Natural killer cell treated with Interleukin-12 subunit alpha and Interleukin-12 subunit beta and Interleukin-15 and Interleukin-18, amount 100 ng/mL, for 72 hours (primary cell): ENCODE measurements at regions not wholly inside any gene's neighbourhood (a gene's known extent, or its start where the extent isn't known, plus 50 kb on each side); places are given as distances from the start of the nearest gene placed in this dataset.

Experiments
- ATAC-seq, 2 donors: fragments of 150-1000 bp; cut with Tn5 transposase in 1 of 2; sonication (Bioruptor Pico), chemical (Tn5 transposase) in 1 of 2; 2 replicates each; pipeline ENCODE4 v1.10.0; 2021
- DNase-seq: peaks from one replicate; pipeline ENCODE4 v3.0.0; 2022; ENCODE audit warnings: low spot score
- H3K27ac Mint-ChIP-seq, 2 donors: 1 replicate in 1 of 2; 2 replicates in 1 of 2; pipeline ENCODE4 v1.8.0; 2022; ENCODE audit warnings: mixed read lengths in 2 of 2, mild to moderate bottlenecking in 1 of 2, moderate library complexity in 1 of 2
- H3K27me3 Mint-ChIP-seq, 2 donors: 1 replicate in 1 of 2; 2 replicates in 1 of 2; pipeline ENCODE4 v1.8.0; 2022; ENCODE audit warnings: mixed read lengths in 2 of 2
- H3K36me3 Mint-ChIP-seq: one replicate; pipeline ENCODE4 v1.8.0; 2022; ENCODE audit warnings: mixed read lengths
- H3K4me1 Mint-ChIP-seq, 2 donors: 1 replicate in 1 of 2; 2 replicates in 1 of 2; pipeline ENCODE4 v1.8.0; 2022; ENCODE audit warnings: low read depth in 2 of 2, mixed read lengths in 2 of 2, mild to moderate bottlenecking in 1 of 2
- H3K4me3 Mint-ChIP-seq: one replicate; pipeline ENCODE4 v1.8.0; 2022; ENCODE audit warnings: mixed read lengths
- H3K9me3 Mint-ChIP-seq: 2 replicates; pipeline ENCODE4 v1.8.0; 2022; ENCODE audit warnings: mixed read lengths

DNA sequence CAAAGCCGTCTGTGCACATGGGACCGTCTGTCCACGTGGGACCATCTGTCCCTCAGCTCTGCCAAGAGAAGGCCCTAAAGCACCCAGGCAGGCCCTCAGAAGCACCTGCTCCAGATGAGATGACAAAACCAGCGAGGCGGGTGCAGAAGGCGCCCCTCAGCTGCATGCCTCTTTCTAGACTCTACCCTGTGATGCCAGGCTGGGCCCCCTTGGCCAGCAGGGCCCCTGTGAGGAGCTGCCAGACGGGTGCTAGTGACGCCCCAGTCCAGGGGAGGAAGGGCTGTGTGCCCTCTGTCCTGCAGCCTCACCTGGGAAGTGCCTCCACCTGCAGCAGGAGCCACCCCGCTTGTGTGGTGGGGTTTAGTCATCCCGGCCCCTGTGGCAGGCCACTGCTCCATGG is 309.2 kb upstream of the SHH start:
- H3K27me3 Mint-ChIP-seq = peaks cover 0 to 3% of the 10 kb centered on the region in 2 donors
- DNase-seq = no peak
- H3K4me1 Mint-ChIP-seq = no peaks in the 10 kb centered on the region
- no peak overlapping the region for H3K4me3 Mint-ChIP-seq
- peak in 1 of 2 donors; percentile 30 for ATAC-seq
- H3K27ac Mint-ChIP-seq = no peak overlapping the region
- H3K36me3 Mint-ChIP-seq = no peaks in the 10 kb centered on the region
- H3K9me3 Mint-ChIP-seq = no peaks in the 10 kb centered on the region

DNA sequence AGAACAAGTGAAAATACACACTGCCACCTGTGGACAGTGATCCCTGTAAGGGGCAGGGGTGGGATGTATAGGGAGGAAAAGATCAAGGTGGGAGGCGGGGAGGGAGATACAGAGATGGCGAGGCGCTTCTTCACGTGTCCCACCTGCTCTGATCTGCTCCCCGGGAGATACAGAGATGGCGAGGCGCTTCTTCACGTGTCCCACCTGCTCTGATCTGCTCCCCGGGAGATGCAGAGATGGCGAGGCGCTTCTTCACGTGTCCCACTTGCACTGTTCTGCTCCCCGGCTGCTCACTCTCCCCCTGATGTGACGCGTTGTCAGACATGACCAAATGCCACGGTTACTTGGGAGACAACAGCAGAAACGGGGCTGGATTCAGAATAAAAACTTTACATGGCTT is 308.3 kb upstream of the SHH start:
- ATAC-seq (no peak), DNase-seq (no peak)
- peaks cover 0 to 3% of the 10 kb centered on the region in 2 donors for H3K27me3 Mint-ChIP-seq
- H3K4me1 Mint-ChIP-seq = no peaks in the 10 kb centered on the region
- no peak overlapping the region for H3K27ac Mint-ChIP-seq
- no peaks in the 10 kb centered on the region for H3K36me3 Mint-ChIP-seq
- no peak overlapping the region for H3K4me3 Mint-ChIP-seq
- H3K9me3 Mint-ChIP-seq = no peaks in the 10 kb centered on the region

DNA sequence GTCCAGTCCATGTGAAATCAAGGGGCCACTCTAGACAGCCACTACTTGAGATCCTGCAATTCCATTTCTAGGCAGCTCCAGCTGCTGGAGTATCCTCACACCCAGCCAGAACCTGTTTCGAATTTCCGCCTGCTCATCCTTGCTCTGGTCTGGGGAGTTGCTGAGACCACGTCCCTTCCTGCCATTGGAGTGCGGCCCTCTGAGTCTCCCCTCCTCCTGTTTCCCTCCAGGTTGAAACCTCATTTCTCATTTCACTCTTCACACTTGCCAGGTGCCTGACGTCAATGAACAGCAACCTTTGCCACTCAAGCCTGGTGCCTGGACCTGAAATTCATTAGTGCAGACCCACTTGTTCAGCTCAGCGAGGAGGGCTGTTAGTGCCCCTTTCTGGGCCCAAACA is 307.5 kb upstream of the SHH start:
- Mint-ChIP-seq H3K4me1 (no peaks in the 10 kb centered on the region), H3K27me3 (peaks cover 0 to 3% of the 10 kb centered on the region in 2 donors), H3K4me3 (no peak overlapping the region), H3K36me3 (no peaks in the 10 kb centered on the region), H3K9me3 (no peaks in the 10 kb centered on the region), H3K27ac (no peak overlapping the region)
- ATAC-seq (no peak), DNase-seq (no peak)

DNA sequence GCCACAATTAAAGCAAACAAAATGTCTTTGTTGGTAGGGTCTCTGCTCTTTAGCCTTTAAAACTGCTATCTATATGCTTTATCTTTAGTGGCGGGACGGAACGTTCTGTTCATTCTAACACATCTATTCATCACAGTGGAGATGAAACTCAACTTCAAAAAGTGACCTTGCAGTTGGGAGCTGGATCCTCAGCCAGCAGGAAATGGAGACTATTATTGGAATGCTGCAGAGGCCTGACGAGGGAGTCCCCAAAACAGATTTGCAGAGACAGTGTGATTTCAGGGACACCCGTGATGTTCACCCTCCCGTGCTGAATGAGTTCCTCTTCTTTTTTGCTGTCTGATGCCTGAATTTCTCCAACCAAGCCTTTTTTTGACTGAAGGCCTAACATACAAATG is 306.0 kb upstream of the SHH start:
- Mint-ChIP-seq H3K4me1 (no peaks in the 10 kb centered on the region), H3K4me3 (no peak overlapping the region), H3K9me3 (no peaks in the 10 kb centered on the region), H3K27ac (no peak overlapping the region), H3K27me3 (peaks cover under 1 to 3% of the 10 kb centered on the region in 2 donors), H3K36me3 (no peaks in the 10 kb centered on the region)
- no peak for DNase-seq
- no peak for ATAC-seq

DNA sequence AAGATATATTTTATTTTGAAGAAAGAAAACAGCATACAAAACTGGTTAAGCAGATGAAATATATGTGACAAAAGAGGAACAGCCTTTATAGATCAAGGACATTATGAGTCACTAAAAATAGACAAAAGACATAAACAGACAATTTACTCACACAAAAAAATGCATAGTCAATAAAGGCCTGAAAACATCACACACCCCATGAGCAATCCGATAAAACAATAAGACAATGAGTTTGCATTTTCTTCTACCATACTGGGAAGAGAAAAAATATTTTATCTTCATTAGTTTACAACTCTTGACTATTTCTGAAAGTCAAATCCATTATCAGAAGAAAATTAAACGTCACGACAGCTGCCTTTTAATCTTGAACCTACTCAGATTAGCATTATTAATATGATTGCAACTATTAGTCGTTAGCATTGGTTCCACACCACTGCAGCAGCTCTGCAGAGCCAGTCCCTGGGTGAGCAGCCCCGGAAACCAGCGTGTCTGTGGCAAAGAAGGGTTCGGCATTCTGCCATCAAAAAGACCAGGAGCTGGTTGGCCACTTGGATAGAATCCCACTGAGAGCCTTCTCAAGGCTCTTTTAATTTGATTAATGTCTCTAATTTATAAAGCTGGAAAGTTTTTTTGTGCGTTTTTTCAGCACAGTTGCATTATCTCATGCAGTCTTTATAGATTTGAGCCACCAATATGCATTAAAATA is 305.4 kb upstream of the SHH start:
- H3K4me3 Mint-ChIP-seq = no peak overlapping the region
- DNase-seq (no peak), ATAC-seq (no peak)
- H3K4me1 Mint-ChIP-seq = no peaks in the 10 kb centered on the region
- peaks cover 3 to 6% of the 10 kb centered on the region in 2 donors for H3K27me3 Mint-ChIP-seq
- no peaks in the 10 kb centered on the region for H3K36me3 Mint-ChIP-seq
- no peaks in the 10 kb centered on the region for H3K9me3 Mint-ChIP-seq
- no peak overlapping the region for H3K27ac Mint-ChIP-seq

DNA sequence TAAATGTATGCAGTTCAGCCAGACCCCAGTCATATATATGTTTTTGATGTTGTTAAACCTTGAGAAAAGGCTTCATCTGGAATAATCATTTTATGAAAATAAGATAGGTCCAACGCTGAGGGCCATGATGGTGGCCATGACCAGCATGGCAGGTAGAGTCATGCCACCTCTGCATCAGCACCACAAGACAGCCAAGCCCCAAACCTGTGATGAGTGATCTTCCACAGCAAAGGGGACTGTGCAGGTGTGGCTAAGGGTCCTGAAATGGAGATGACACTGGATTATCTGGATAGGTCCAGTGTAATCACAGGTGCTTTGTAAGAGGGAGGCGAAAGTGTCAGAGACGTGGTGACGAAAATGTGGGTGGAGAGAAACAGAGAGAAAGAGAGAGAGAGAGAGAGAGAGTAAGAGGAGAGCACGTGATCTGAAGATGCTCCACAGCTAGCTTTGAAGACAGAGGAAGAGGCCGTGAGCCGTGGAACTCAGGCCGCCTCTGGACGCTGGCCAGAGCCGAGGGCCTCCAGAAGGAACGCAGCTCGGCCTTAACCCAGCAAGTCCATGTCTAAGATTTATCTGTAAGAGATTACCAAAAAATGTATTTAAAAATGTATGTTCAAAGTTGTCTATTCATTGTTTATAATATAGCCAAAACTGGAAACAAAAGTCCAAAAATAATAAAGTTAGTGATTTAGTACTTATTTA is 304.4 kb upstream of the SHH start:
- H3K27me3 Mint-ChIP-seq = peaks cover 3 to 10% of the 10 kb centered on the region in 2 donors
- H3K4me3 Mint-ChIP-seq = no peak overlapping the region
- H3K4me1 Mint-ChIP-seq = no peaks in the 10 kb centered on the region
- H3K36me3 Mint-ChIP-seq = no peaks in the 10 kb centered on the region
- H3K9me3 Mint-ChIP-seq = no peaks in the 10 kb centered on the region
- ATAC-seq (no peak), DNase-seq (no peak)
- H3K27ac Mint-ChIP-seq = no peak overlapping the region

DNA sequence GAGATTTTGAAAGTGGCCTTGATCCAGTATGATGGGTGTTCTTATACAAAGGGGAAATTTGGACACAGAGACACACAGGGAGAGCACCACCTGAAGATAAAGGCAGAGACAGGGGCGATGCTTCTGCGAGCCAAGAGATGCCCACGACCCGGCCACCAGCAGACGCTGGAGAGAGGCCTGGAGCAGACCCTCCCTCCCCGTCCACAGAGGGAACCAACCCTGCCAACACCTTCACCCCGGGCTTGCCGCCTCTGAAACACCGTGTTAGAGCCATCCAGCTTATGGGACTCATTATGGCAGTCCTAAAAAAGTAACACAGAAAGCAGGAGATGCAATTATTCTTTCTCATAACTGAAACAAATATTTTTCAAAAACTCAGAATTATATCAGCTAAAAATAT is 303.3 kb upstream of the SHH start:
- no peak for ATAC-seq
- Mint-ChIP-seq H3K4me1 (no peaks in the 10 kb centered on the region), H3K27ac (no peak overlapping the region)

DNA sequence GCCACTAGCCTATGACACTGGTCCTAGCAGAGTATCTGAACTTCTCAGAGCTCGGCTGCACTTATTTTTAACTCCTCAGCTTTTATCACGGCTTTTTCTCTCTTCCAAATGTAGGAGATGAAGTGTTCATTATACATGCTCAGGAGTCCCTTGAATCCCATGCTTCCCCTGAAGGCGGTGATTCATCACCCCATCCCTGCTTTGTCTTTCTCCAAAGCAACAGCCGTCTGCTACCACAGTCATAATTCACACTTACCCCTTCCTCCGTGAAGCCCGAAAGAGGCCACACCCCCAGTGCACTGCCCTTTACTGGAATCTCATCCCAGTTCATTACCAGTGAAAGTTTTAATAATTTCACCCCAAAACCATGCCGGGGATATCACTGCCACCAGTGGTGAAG is 301.5 kb upstream of the SHH start:
- H3K36me3 Mint-ChIP-seq = no peaks in the 10 kb centered on the region
- H3K27me3 Mint-ChIP-seq = peaks cover 3 to 10% of the 10 kb centered on the region in 2 donors
- DNase-seq (no peak), ATAC-seq (no peak)
- no peak overlapping the region for H3K4me3 Mint-ChIP-seq
- peaks cover 2% of the 10 kb centered on the region for H3K9me3 Mint-ChIP-seq
- no peak overlapping the region for H3K27ac Mint-ChIP-seq
- H3K4me1 Mint-ChIP-seq = peaks cover 0 to 2% of the 10 kb centered on the region in 2 donors

More for the DNA sequence above, 303.3 kb upstream of the SHH start:
- H3K4me3 Mint-ChIP-seq = no peak overlapping the region
- H3K27me3 Mint-ChIP-seq = peaks cover 3 to 10% of the 10 kb centered on the region in 2 donors
- DNase-seq = no peak
- H3K9me3 Mint-ChIP-seq = no peaks in the 10 kb centered on the region
- no peaks in the 10 kb centered on the region for H3K36me3 Mint-ChIP-seq

DNA sequence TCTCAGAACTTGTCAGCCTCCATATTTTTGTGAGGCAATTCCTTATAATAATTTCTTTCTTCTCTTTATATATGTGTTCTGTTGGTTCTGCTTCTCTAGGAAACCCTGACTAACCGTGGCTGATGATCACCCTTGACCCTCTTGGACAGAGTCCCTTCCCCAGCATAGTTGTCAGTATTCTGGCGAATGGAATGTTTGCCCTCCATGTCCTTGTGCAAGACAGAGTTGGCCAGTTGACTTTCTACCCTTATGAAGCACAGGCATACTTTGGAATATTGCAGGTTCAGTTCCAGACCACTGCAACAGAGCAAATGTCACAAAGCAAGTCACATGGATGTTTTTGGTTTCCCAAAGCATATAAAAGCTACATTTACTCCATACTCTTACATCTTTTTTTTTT is 297.7 kb upstream of the SHH start:
- no peak overlapping the region for H3K4me3 Mint-ChIP-seq
- H3K36me3 Mint-ChIP-seq = no peaks in the 10 kb centered on the region
- H3K27ac Mint-ChIP-seq = no peak overlapping the region
- ATAC-seq (no peak), DNase-seq (no peak)
- H3K27me3 Mint-ChIP-seq = peaks cover 0 to 10% of the 10 kb centered on the region in 2 donors
- peaks cover 0 to 2% of the 10 kb centered on the region in 2 donors for H3K4me1 Mint-ChIP-seq
- peaks cover 2% of the 10 kb centered on the region for H3K9me3 Mint-ChIP-seq

DNA sequence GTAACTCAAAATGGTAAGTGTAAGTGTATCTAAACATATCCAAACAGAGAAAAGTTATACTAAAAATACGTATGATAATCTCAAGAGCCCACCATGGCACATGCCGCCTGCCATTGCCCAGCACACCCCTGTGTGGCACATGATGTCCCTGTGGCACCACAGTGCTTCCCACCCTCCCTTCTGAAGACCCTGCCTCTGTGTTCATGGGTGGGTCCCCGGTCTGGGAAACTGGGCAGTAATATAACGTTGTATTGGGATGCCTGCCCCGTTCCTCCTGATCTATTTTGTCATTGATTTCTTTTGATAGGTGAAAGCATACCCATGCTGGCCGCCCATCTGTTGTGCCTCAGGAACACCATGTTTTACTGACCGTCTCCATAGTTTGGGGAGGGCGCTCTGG is 296.8 kb upstream of the SHH start:
- Mint-ChIP-seq H3K9me3 (peaks cover 2% of the 10 kb centered on the region), H3K27me3 (peaks cover 0 to 10% of the 10 kb centered on the region in 2 donors), H3K36me3 (no peaks in the 10 kb centered on the region), H3K27ac (no peak overlapping the region), H3K4me3 (no peak overlapping the region), H3K4me1 (peaks cover 0 to 2% of the 10 kb centered on the region in 2 donors)
- DNase-seq (no peak), ATAC-seq (no peak)

DNA sequence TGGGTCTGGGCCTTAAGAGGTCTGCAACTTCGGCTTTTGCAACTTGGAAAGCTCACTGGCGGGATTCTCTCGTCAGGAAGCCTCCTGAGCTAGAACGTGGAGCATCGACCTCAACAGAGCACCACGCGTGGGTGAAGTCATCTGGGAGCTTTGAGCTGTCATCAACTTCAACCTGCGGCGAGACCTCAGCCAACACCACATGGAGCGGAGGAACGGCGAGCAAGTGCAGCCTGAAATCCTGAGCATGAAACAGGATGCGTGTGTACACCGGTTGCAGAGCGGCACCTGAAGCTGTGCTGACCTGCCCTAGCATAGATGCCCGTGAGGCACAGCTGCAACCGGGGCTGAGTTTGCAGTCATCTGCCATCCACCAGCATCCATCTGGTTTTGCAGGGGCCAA is 295.7 kb upstream of the SHH start:
- Mint-ChIP-seq H3K4me3 (no peak overlapping the region), H3K27me3 (peaks cover 0 to 7% of the 10 kb centered on the region in 2 donors), H3K4me1 (peaks cover 0 to 2% of the 10 kb centered on the region in 2 donors), H3K36me3 (no peaks in the 10 kb centered on the region), H3K27ac (no peak overlapping the region), H3K9me3 (peaks cover 2% of the 10 kb centered on the region)
- DNase-seq = no peak
- ATAC-seq = no peak

DNA sequence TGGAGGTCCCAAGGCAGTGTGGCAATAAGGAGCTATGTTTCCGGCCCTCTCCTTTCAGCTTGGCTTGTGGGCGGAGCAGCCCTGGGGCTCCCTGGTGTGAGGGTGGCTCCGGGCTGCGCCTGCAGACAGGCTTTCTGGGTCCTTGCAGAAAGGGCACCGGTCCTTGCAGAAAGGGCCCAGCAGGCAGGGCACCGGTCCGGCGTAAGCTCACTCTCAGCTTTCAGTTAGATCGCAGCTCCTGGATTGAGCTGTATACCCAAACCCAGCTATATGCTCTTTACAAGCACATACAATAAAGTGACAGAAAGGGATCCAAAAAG is 293.8 kb upstream of the SHH start:
- H3K27me3 Mint-ChIP-seq = no peaks in the 10 kb centered on the region
- no peak for ATAC-seq
- no peaks in the 10 kb centered on the region for H3K36me3 Mint-ChIP-seq
- H3K4me1 Mint-ChIP-seq = peaks cover 0 to 2% of the 10 kb centered on the region in 2 donors
- DNase-seq = no peak
- peaks cover 2% of the 10 kb centered on the region for H3K9me3 Mint-ChIP-seq
- H3K27ac Mint-ChIP-seq = no peak overlapping the region
- H3K4me3 Mint-ChIP-seq = no peak overlapping the region

DNA sequence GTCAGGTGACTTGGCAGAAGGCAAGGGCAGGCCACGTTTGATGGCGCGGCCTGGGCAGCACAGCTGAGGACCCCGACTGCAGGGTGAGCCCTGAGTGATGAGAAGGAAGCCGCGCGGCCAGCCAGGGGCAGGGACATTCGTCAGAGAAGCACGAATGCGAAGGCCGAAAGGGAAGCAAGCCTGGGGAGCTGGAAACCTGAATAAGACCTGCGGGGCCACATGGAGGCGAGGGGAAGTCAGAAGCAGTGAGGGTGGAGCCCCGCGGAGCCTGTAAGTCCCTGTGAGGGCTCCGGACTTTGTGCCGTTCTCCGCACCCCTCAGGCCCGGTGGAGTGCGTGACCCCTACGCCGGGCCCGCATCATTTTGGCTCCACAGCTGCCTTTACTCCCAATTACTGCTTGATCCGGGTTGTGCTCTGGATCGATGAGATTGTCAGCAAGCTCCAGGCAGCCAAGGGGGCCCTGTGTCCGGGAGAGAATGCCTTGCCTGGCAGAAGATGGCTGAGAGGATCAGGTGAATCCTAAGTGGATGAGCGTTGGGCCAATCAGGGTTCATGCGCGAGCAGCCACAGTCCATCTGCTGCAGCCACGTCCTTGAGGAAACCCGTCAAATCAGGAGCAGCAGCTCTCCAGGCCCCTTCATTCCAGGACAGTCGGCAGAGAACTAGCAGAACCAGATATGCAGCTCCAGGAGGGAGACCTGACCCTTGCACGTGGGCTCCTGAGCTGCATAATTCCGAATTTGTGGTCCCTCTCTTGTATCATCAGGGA is 293.3 kb upstream of the SHH start:
- no peak for DNase-seq
- H3K36me3 Mint-ChIP-seq = no peaks in the 10 kb centered on the region
- H3K4me1 Mint-ChIP-seq = peaks cover 0 to 2% of the 10 kb centered on the region in 2 donors
- no peaks in the 10 kb centered on the region for H3K27me3 Mint-ChIP-seq
- H3K4me3 Mint-ChIP-seq = no peak overlapping the region
- H3K27ac Mint-ChIP-seq = no peak overlapping the region
- H3K9me3 Mint-ChIP-seq = peaks cover 2% of the 10 kb centered on the region
- no peak for ATAC-seq
